Colonic mucosa (tissue), 4 donors: ENCODE measurements at regions not wholly inside any gene's neighbourhood (a gene's known extent, or its start where the extent isn't known, plus 50 kb on each side); places are given as distances from the start of the nearest gene placed in this dataset.

Source experiments
- DNase-seq: peaks from one replicate; pipeline ENCODE4 v3.0.0-alpha.2; 2020
- H3K27ac ChIP-seq: fragments of 200-600 bp; one replicate; pipeline ENCODE4 v1.8.0; 2021
- H3K27me3 ChIP-seq: fragments of 200-600 bp; one replicate; pipeline ENCODE4 v1.8.0; 2021
- H3K36me3 ChIP-seq: fragments of 200-600 bp; one replicate; pipeline ENCODE4 v1.8.0; 2021
- H3K4me1 ChIP-seq: fragments of 200-600 bp; one replicate; pipeline ENCODE4 v1.8.0; 2021; ENCODE audit warnings: mild to moderate bottlenecking
- H3K4me3 ChIP-seq: fragments of 200-600 bp; one replicate; pipeline ENCODE4 v1.8.0; 2021
- H3K9ac ChIP-seq, 2 donors: one replicate each; pipeline ENCODE4 v1.7.0; 2013; ENCODE audit warnings: control low read depth in 2 of 2, low read depth in 2 of 2, low read length in 2 of 2
- H3K9me3 ChIP-seq: fragments of 200-600 bp; one replicate; pipeline ENCODE4 v1.8.0; 2021
- CTCF ChIP-seq: fragments of 200-600 bp; IDR thresholded peaks from one replicate; pipeline ENCODE4 v1.8.0; 2022; ENCODE audit warnings: antibody characterized with exemption, mild to moderate bottlenecking
- intact Hi-C: fragments of 100-400 bp; cut with DNase I; formaldehyde crosslinking; loops from one replicate; pipeline ENCODE4 v1.14.1; 2022
- donor health status: healthy.
- donor health status: DM: no; HTN: no; CAD: no.
- donor health status: DM: no; HTN: no; CAD: no.

- DNase-seq = no peak
- no peak overlapping the region for H3K9ac ChIP-seq
- no peaks in the 10 kb centered on the region for H3K27me3 ChIP-seq
- intact Hi-C loops = no loop called here
- no peaks in the 10 kb centered on the region for H3K9me3 ChIP-seq
- H3K27ac ChIP-seq = no peak overlapping the region
- TF ChIP-seq CTCF = no peak
- H3K4me1 ChIP-seq = no peaks in the 10 kb centered on the region
- H3K4me3 ChIP-seq = no peak overlapping the region
- H3K36me3 ChIP-seq = no peaks in the 10 kb centered on the region
Measured at GRCh38 chr15:98363416-98363815, 284.9 kb upstream of the IGF1R start.

GRCh38 chr15:98363955-98364354, 284.4 kb upstream of the IGF1R start:
- no peak for DNase-seq
- Histone ChIP-seq H3K4me1 (no peaks in the 10 kb centered on the region), H3K36me3 (no peaks in the 10 kb centered on the region), H3K9me3 (no peaks in the 10 kb centered on the region), H3K27me3 (no peaks in the 10 kb centered on the region), H3K9ac (no peak overlapping the region), H3K4me3 (no peak overlapping the region), H3K27ac (no peak overlapping the region)
- no peak for TF ChIP-seq CTCF
- intact Hi-C loops = no loop called here

- H3K9me3 ChIP-seq = no peaks in the 10 kb centered on the region
- H3K4me1 ChIP-seq = no peaks in the 10 kb centered on the region
- no peak overlapping the region for H3K4me3 ChIP-seq
- no peak overlapping the region for H3K9ac ChIP-seq
- intact Hi-C loops = no loop called here
- H3K36me3 ChIP-seq = no peaks in the 10 kb centered on the region
- no peak for TF ChIP-seq CTCF
- H3K27me3 ChIP-seq = no peaks in the 10 kb centered on the region
- no peak overlapping the region for H3K27ac ChIP-seq
- no peak for DNase-seq
Measured at GRCh38 chr15:98369081-98369716, 279.1 kb upstream of the IGF1R start.

GRCh38 chr15:98375513-98376340, 272.6 kb upstream of the IGF1R start:
- TF ChIP-seq CTCF = no peak
- Histone ChIP-seq H3K9me3 (no peaks in the 10 kb centered on the region), H3K27me3 (no peaks in the 10 kb centered on the region), H3K4me3 (no peak overlapping the region), H3K4me1 (no peaks in the 10 kb centered on the region), H3K9ac (no peak overlapping the region), H3K27ac (no peak overlapping the region), H3K36me3 (no peaks in the 10 kb centered on the region)
- no peak for DNase-seq
- intact Hi-C loops = no loop called here

- Histone ChIP-seq H3K27me3 (no peaks in the 10 kb centered on the region), H3K4me3 (no peak overlapping the region), H3K4me1 (no peaks in the 10 kb centered on the region), H3K9ac (no peak overlapping the region), H3K9me3 (no peaks in the 10 kb centered on the region), H3K36me3 (no peaks in the 10 kb centered on the region), H3K27ac (no peak overlapping the region)
- no peak for TF ChIP-seq CTCF
- no peak for DNase-seq
- intact Hi-C loops = no loop called here
Measured at GRCh38 chr15:98380721-98381120, 267.6 kb upstream of the IGF1R start.
